Trophoblast cell (in vitro differentiated cells and primary cell): ENCODE measurements at regions not wholly inside any gene's neighbourhood (a gene's known extent, or its start where the extent isn't known, plus 50 kb on each side); places are given as distances from the start of the nearest gene placed in this dataset.
A peak's percentile ranks its signal among the peaks of the same experiment; 100 is the strongest.

ENCODE experiments used
- DNase-seq, 2 donors: peaks; one replicate each; pipeline ENCODE4 v3.0.0-alpha.2; 2016
- H2AFZ ChIP-seq: 2 replicates; pipeline ENCODE4 v1.6.1; 2013; ENCODE audit warnings: low read length, moderate library complexity, mild to moderate bottlenecking; ENCODE audit not compliant: insufficient read depth, poor library complexity
- H2AK5ac ChIP-seq: 2 replicates; pipeline ENCODE4 v1.6.1; 2013; ENCODE audit warnings: mild to moderate bottlenecking, low read length
- H2BK120ac ChIP-seq: 2 replicates; pipeline ENCODE4 v1.6.1; 2013; ENCODE audit warnings: low read length, mild to moderate bottlenecking, moderate library complexity; ENCODE audit not compliant: insufficient read depth, poor library complexity
- H2BK12ac ChIP-seq: 2 replicates; pipeline ENCODE4 v1.6.1; 2013; ENCODE audit warnings: mild to moderate bottlenecking, low read length, moderate library complexity
- H2BK5ac ChIP-seq: 2 replicates; pipeline ENCODE4 v1.6.1; 2013; ENCODE audit warnings: low read length, low read depth, moderate library complexity, mild to moderate bottlenecking; ENCODE audit not compliant: poor library complexity
- H3K14ac ChIP-seq: 2 replicates; pipeline ENCODE4 v1.6.1; 2013; ENCODE audit warnings: mild to moderate bottlenecking, low read length
- H3K18ac ChIP-seq: 2 replicates; pipeline ENCODE4 v1.6.1; 2013; ENCODE audit warnings: mild to moderate bottlenecking, low read length
- H3K23ac ChIP-seq: 2 replicates; pipeline ENCODE4 v1.6.1; 2013; ENCODE audit warnings: low read length
- H3K27ac ChIP-seq: 2 replicates; pipeline ENCODE4 v1.5.1; 2013; ENCODE audit warnings: low read depth, mild to moderate bottlenecking, inconsistent platforms, low read length, moderate library complexity
- H3K27me3 ChIP-seq: 2 replicates; pipeline ENCODE4 v1.6.1; 2013; ENCODE audit warnings: inconsistent platforms, mild to moderate bottlenecking, low read length, moderate library complexity; ENCODE audit not compliant: insufficient read depth
- H3K36me3 ChIP-seq, 2 experiments: 1 replicate in 1 of 2; 2 replicates in 1 of 2; pipeline ENCODE4 v1.6.1; 2013; ENCODE audit warnings: low read length in 2 of 2, mild to moderate bottlenecking in 2 of 2, moderate library complexity in 1 of 2; ENCODE audit not compliant: insufficient read depth in 2 of 2, control insufficient read depth in 1 of 2
- H3K4ac ChIP-seq: 2 replicates; pipeline ENCODE4 v1.6.1; 2013; ENCODE audit warnings: low read depth, mild to moderate bottlenecking, low read length, moderate library complexity
- H3K4me1 ChIP-seq, 2 experiments: 1 replicate in 1 of 2; 2 replicates in 1 of 2; pipeline ENCODE4 v1.6.1; 2013; ENCODE audit warnings: low read length in 2 of 2, mild to moderate bottlenecking in 2 of 2, moderate library complexity in 1 of 2; ENCODE audit not compliant: insufficient read depth in 2 of 2, control insufficient read depth in 1 of 2
- H3K4me2 ChIP-seq: 2 replicates; pipeline ENCODE4 v1.6.1; 2013; ENCODE audit warnings: inconsistent platforms, mild to moderate bottlenecking, low read length, moderate library complexity
- H3K4me3 ChIP-seq: 2 replicates; pipeline ENCODE4 v1.5.1; 2013; ENCODE audit warnings: mild to moderate bottlenecking, low read depth, low read length, inconsistent platforms
- H3K79me1 ChIP-seq: one replicate; pipeline ENCODE4 v1.6.1; 2013; ENCODE audit warnings: low read length
- H3K79me2 ChIP-seq: 2 replicates; pipeline ENCODE4 v1.6.1; 2013; ENCODE audit warnings: low read length, mild to moderate bottlenecking; ENCODE audit not compliant: control insufficient read depth, insufficient read depth, poor library complexity
- H3K9ac ChIP-seq: 2 replicates; pipeline ENCODE4 v1.6.1; 2013; ENCODE audit warnings: mild to moderate bottlenecking, low read length
- H3K9me3 ChIP-seq: 2 replicates; pipeline ENCODE4 v1.6.1; 2013; ENCODE audit warnings: low read depth, mild to moderate bottlenecking, control low read depth, inconsistent platforms, low read length; ENCODE audit not compliant: insufficient read depth
- H4K12ac ChIP-seq: 2 replicates; pipeline ENCODE4 v1.6.1; 2013; ENCODE audit warnings: low read depth, mild to moderate bottlenecking, low read length, moderate library complexity
- H4K8ac ChIP-seq: 2 replicates; pipeline ENCODE4 v1.6.1; 2013; ENCODE audit warnings: low read depth, mild to moderate bottlenecking, low read length, moderate library complexity
- H4K91ac ChIP-seq: one replicate; pipeline ENCODE4 v1.6.1; 2013; ENCODE audit warnings: low read depth, mild to moderate bottlenecking, low read length, moderate library complexity
- WGBS: extraction: QIAGEN DNeasy Blood & Tissue Kit; methylation state at CpG from one replicate; pipeline ENCODE4 v1.1.7; 2013; ENCODE audit warnings: missing lambda C conversion rate; ENCODE audit not compliant: insufficient read length, insufficient coverage; ENCODE audit errors: extremely low coverage; 5-methylcytosine and 5-hydroxymethylcytosine counted together

GRCh38 chr22:26767351-26768155 is 110.2 kb downstream of the MIAT start:
- H3K14ac ChIP-seq, result no peak overlapping the region
- H2BK12ac ChIP-seq, result no peak overlapping the region
- no CpG with 5 or more reads among the region's 15 CpGs for WGBS
- no peak for DNase-seq
- H3K36me3 ChIP-seq, result no peaks in the 10 kb centered on the region
- H3K4me2 ChIP-seq, result no peak overlapping the region
- no peak overlapping the region for H3K18ac ChIP-seq
- H3K4me3 ChIP-seq, result no peak overlapping the region
- H3K4ac ChIP-seq, result no peak overlapping the region
- H2BK5ac ChIP-seq, result no peak overlapping the region
- no peak overlapping the region for H4K12ac ChIP-seq
- H3K79me1 ChIP-seq, result no peaks in the 10 kb centered on the region
- no peak overlapping the region for H4K91ac ChIP-seq
- H3K9me3 ChIP-seq, result peaks cover 1% of the 10 kb centered on the region
- H3K4me1 ChIP-seq, result no peaks in the 10 kb centered on the region
- no peak overlapping the region for H4K8ac ChIP-seq
- no peak overlapping the region for H3K23ac ChIP-seq
- H2BK120ac ChIP-seq, result no peak overlapping the region
- no peaks in the 10 kb centered on the region for H3K27me3 ChIP-seq
- H2AFZ ChIP-seq, result no peak overlapping the region
- H3K9ac ChIP-seq, result no peak overlapping the region
- no peaks in the 10 kb centered on the region for H3K79me2 ChIP-seq
- no peak overlapping the region for H2AK5ac ChIP-seq
- H3K27ac ChIP-seq, result no peak overlapping the region

GRCh38 chr22:26768156-26768515 is 110.7 kb downstream of the MIAT start:
- no peak for DNase-seq
- Histone ChIP-seq H2BK120ac (no peak overlapping the region), H2BK12ac (no peak overlapping the region), H3K79me2 (no peaks in the 10 kb centered on the region), H3K9me3 (peaks cover 1% of the 10 kb centered on the region), H3K23ac (no peak overlapping the region), H3K27ac (no peak overlapping the region), H4K12ac (no peak overlapping the region), H2AFZ (no peak overlapping the region), H4K91ac (no peak overlapping the region), H2AK5ac (no peak overlapping the region), H4K8ac (no peak overlapping the region), H3K27me3 (no peaks in the 10 kb centered on the region), H3K4me2 (no peak overlapping the region), H3K14ac (no peak overlapping the region), H3K36me3 (no peaks in the 10 kb centered on the region), H3K18ac (no peak overlapping the region), H3K9ac (no peak overlapping the region), H3K4ac (no peak overlapping the region), H2BK5ac (no peak overlapping the region), H3K4me1 (no peaks in the 10 kb centered on the region), H3K4me3 (no peak overlapping the region), H3K79me1 (no peaks in the 10 kb centered on the region)
- no CpG with 5 or more reads among the region's 9 CpGs for WGBS

DNA sequence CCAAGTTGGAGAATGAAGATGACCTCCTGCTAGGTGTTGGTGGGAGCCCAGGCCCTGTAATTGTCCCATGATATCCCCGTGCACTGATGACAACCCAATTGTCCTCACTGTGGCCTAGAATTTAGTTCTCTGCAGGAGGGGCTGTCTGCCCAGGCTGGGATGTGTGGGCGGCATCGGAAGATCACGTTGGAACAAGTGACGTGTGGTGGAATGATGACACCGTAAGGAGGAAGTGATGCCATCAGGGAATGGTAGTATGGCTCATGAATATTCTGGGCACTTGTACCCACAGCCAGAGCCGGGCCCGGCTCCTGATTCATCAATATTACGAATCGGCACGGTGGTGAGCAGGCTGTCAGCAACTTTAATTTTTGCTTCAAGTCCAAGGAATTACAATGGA is 111.6 kb downstream of the MIAT start:
- H2BK5ac ChIP-seq, result no peak overlapping the region
- no peak overlapping the region for H3K27ac ChIP-seq
- no peaks in the 10 kb centered on the region for H3K4me1 ChIP-seq
- no peak overlapping the region for H2AK5ac ChIP-seq
- WGBS, result no CpG with 5 or more reads among the region's 11 CpGs
- no peaks in the 10 kb centered on the region for H3K36me3 ChIP-seq
- H3K9ac ChIP-seq, result no peak overlapping the region
- H3K4ac ChIP-seq, result no peak overlapping the region
- H2BK120ac ChIP-seq, result no peak overlapping the region
- no peak overlapping the region for H4K91ac ChIP-seq
- no peak overlapping the region for H2BK12ac ChIP-seq
- H3K18ac ChIP-seq, result no peak overlapping the region
- peaks cover 1% of the 10 kb centered on the region for H3K9me3 ChIP-seq
- no peak overlapping the region for H2AFZ ChIP-seq
- no peak overlapping the region for H3K4me2 ChIP-seq
- H4K12ac ChIP-seq, result no peak overlapping the region
- H3K4me3 ChIP-seq, result no peak overlapping the region
- no peak overlapping the region for H3K14ac ChIP-seq
- H3K23ac ChIP-seq, result no peak overlapping the region
- H3K79me1 ChIP-seq, result no peaks in the 10 kb centered on the region
- H3K27me3 ChIP-seq, result no peaks in the 10 kb centered on the region
- no peaks in the 10 kb centered on the region for H3K79me2 ChIP-seq
- no peak overlapping the region for H4K8ac ChIP-seq
- no peak for DNase-seq

GRCh38 chr22:26769663-26770062 is 112.3 kb downstream of the MIAT start:
- peak overlapping the region; percentile 23 for H3K4me3 ChIP-seq
- no peak overlapping the region for H4K12ac ChIP-seq
- H3K36me3 ChIP-seq, result no peaks in the 10 kb centered on the region
- no peak overlapping the region for H3K14ac ChIP-seq
- H3K4me1 ChIP-seq, result no peaks in the 10 kb centered on the region
- no peak for DNase-seq
- H2AFZ ChIP-seq, result no peak overlapping the region
- H3K27me3 ChIP-seq, result no peaks in the 10 kb centered on the region
- no peak overlapping the region for H2BK12ac ChIP-seq
- H2BK5ac ChIP-seq, result no peak overlapping the region
- no peak overlapping the region for H3K4me2 ChIP-seq
- H3K9me3 ChIP-seq, result peaks cover 1% of the 10 kb centered on the region
- H3K27ac ChIP-seq, result no peak overlapping the region
- no peak overlapping the region for H2BK120ac ChIP-seq
- no CpG with 5 or more reads among the region's 1 CpG for WGBS
- H4K8ac ChIP-seq, result no peak overlapping the region
- H3K79me2 ChIP-seq, result no peaks in the 10 kb centered on the region
- H3K18ac ChIP-seq, result no peak overlapping the region
- H3K4ac ChIP-seq, result no peak overlapping the region
- no peak overlapping the region for H3K9ac ChIP-seq
- H3K23ac ChIP-seq, result no peak overlapping the region
- no peak overlapping the region for H4K91ac ChIP-seq
- H2AK5ac ChIP-seq, result no peak overlapping the region
- no peaks in the 10 kb centered on the region for H3K79me1 ChIP-seq
